K562 (cell line): ENCODE measurements at regions not wholly inside any gene's neighbourhood (a gene's known extent, or its start where the extent isn't known, plus 50 kb on each side); places are given as distances from the start of the nearest gene placed in this dataset.

ENCODE experiments used
- ATAC-seq: fragments of 200-7000 bp; cut with Tn5 transposase; 3 replicates; pipeline ENCODE4 v1.9.1; 2020; ENCODE audit warnings: moderate library complexity
- BruUV-seq: library from RNA; stranded (reverse); fragments of 400-500 nt; replicated peaks from 2 replicates; lab custom pipeline; 2021; lab: Mats Ljungman, UMichigan
- CTCF ChIA-PET: fragments of 300-600 bp; formaldehyde crosslinking; extraction: SDS; loops from one replicate; lab custom pipeline; 2021; ENCODE audit warnings: low intra/inter-chr PET ratio; lab: Yijun Ruan, JAX
- POLR2A ChIA-PET: fragments of 300-600, 350-650 bp; sonication (Branson Sonifier 250); formaldehyde crosslinking; extraction: SDS; loops from one replicate; lab custom pipeline; 2021; ENCODE audit warnings: antibody characterized with exemption, inconsistent platforms; lab: Yijun Ruan, JAX
- DNase-seq, 4 experiments: peaks; one replicate each; pipeline versions ENCODE4 v3.0.0 to v3.0.0-alpha.2; 2011 to 2018; ENCODE audit warnings: low spot score in 3 of 4, mixed read lengths in 3 of 4; ENCODE audit errors: extremely low read depth in 1 of 4
- FAIRE-seq: peaks from 2 replicates; lab custom pipeline; 2011; peaks lifted over from hg19 to GRCh38; lab: Jason Lieb, UNC
- H2AFZ ChIP-seq: 2 replicates; pipeline ENCODE4 v1.6.0; 2011; ENCODE audit warnings: low read depth, low read length, control low read depth, inconsistent platforms
- H3K27ac ChIP-seq: fragments of 200-600 bp; 3 replicates; pipeline ENCODE4 v1.8.0; 2011; ENCODE audit warnings: low read depth, mild to moderate bottlenecking, control low read depth, inconsistent platforms, low read length, moderate library complexity, mixed read lengths; ENCODE audit errors: extremely low read depth
- H3K27me3 ChIP-seq, 2 experiments: fragments of 300-600 bp in 1 of 2; 2 replicates in 1 of 2; 3 replicates in 1 of 2; pipeline versions ENCODE4 v1.6.0 to v1.8.0; 2011; ENCODE audit warnings: inconsistent platforms in 2 of 2, low read length in 2 of 2, mild to moderate bottlenecking in 1 of 2, mixed read lengths in 1 of 2, moderate library complexity in 1 of 2; ENCODE audit not compliant: control insufficient read depth in 2 of 2, insufficient read depth in 2 of 2
- H3K36me3 ChIP-seq: fragments of 300-600 bp; 3 replicates; pipeline ENCODE4 v1.8.0; 2011; ENCODE audit warnings: mild to moderate bottlenecking, low read length, inconsistent platforms; ENCODE audit not compliant: control insufficient read depth, insufficient read depth
- H3K4me1 ChIP-seq, 2 experiments: fragments of 200-600 bp in 1 of 2; replicated peaks in 1 of 2; 2 replicates in 1 of 2; 3 replicates in 1 of 2; pipeline versions ENCODE4 v1.5.1 to v1.8.0; 2011; ENCODE audit warnings: inconsistent platforms in 2 of 2, low read length in 2 of 2, mild to moderate bottlenecking in 1 of 2, mixed read lengths in 1 of 2, moderate library complexity in 1 of 2; ENCODE audit not compliant: control insufficient read depth in 2 of 2, insufficient read depth in 2 of 2
- H3K4me2 ChIP-seq: 2 replicates; pipeline ENCODE4 v1.6.1; 2011; ENCODE audit warnings: low read length, control low read depth, inconsistent platforms, mixed read lengths; ENCODE audit not compliant: insufficient read depth
- H3K4me3 ChIP-seq: fragments of 200-600 bp; sonication (generic), shearing (Covaris generic); 2 replicates; pipeline ENCODE4 v1.5.1; 2016; ENCODE audit warnings: control low read depth, inconsistent platforms
- H3K79me2 ChIP-seq: fragments of 200-600 bp; 3 replicates; pipeline ENCODE4 v1.8.0; 2011; ENCODE audit warnings: low read length, inconsistent platforms; ENCODE audit not compliant: control insufficient read depth, insufficient read depth
- H3K9ac ChIP-seq, 2 experiments: 2 replicates each; pipeline versions ENCODE4 v1.6.0 to v1.6.1; 2011; ENCODE audit warnings: low read depth in 2 of 2, low read length in 2 of 2, control low read depth in 1 of 2, inconsistent platforms in 1 of 2, mild to moderate bottlenecking in 1 of 2, mixed read lengths in 1 of 2; ENCODE audit not compliant: insufficient read depth in 1 of 2
- H3K9me1 ChIP-seq: one replicate; pipeline ENCODE4 v1.6.0; 2011; ENCODE audit warnings: inconsistent platforms, mild to moderate bottlenecking, low read length, moderate library complexity; ENCODE audit not compliant: control insufficient read depth, insufficient read depth
- H3K9me3 ChIP-seq: replicated peaks from 2 replicates; pipeline ENCODE4 v1.5.1; 2011; ENCODE audit warnings: low read depth, low read length, inconsistent platforms; ENCODE audit not compliant: control insufficient read depth, insufficient read depth
- H4K20me1 ChIP-seq: replicated peaks from 2 replicates; pipeline ENCODE4 v1.6.1; 2011; ENCODE audit warnings: low read length, inconsistent platforms, mixed read lengths; ENCODE audit not compliant: control insufficient read depth, insufficient read depth
- MAFG ChIP-seq: fragments of 450-650 bp; conservative IDR thresholded peaks from 2 replicates; pipeline ENCODE4 v1.6.1; 2016; ENCODE audit warnings: missing genetic modification characterization, missing compliant biosample characterization
- TCFL5 ChIP-seq: fragments of 250-450 bp; sonication (Bioruptor Pico); conservative IDR thresholded peaks from 2 replicates; pipeline ENCODE4 v1.6.1; 2021; ENCODE audit warnings: mild to moderate bottlenecking, moderate library complexity, matching md5 sums
- in situ Hi-C: fragments of 300-500 bp; cut with MboI; formaldehyde crosslinking; loops from 4 replicates; pipeline ENCODE4 v1.15.0; 2018; ENCODE audit warnings: inconsistent platforms, mixed read lengths
- intact Hi-C: fragments of 100-400 bp; cut with micrococcal nuclease; formaldehyde crosslinking; loops from 2 replicates; pipeline ENCODE4 v1.14.2; 2022
- TF ChIP-seq, protein P1 (sequence below): sonication (generic); formaldehyde crosslinking; IDR thresholded peaks from 2 replicates; pipeline ENCODE4 v1.8.1; 2023; ENCODE audit warnings: mild to moderate bottlenecking, missing genetic modification reagents
- TF ChIP-seq, protein P2 (sequence below): fragments of 450-650 bp; conservative IDR thresholded peaks from 2 replicates; pipeline ENCODE4 v1.6.1; 2016; ENCODE audit warnings: missing genetic modification characterization, low read depth, mild to moderate bottlenecking, missing compliant biosample characterization, moderate library complexity

DNA sequence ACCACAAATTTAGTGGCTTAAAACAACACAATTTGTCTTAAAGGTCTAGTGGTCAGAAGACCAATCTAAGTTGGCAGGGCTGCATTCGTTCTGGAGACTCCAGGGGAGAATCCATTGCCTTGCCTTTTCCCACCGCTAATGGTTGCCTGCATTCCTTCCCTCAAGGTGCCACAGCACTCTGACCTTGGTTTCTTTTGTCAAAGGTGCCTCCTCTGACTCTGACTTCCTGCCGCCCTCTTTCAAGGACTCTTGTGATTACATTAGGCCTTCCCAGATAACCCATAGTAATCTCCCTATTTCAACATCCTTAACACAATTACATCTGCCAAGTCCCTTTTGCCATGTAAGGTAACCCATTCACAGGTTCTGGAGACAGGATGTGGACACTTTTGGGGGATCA is 145.3 kb downstream of the S1PR1 start (continued):
- TF ChIP-seq, protein P1, sequence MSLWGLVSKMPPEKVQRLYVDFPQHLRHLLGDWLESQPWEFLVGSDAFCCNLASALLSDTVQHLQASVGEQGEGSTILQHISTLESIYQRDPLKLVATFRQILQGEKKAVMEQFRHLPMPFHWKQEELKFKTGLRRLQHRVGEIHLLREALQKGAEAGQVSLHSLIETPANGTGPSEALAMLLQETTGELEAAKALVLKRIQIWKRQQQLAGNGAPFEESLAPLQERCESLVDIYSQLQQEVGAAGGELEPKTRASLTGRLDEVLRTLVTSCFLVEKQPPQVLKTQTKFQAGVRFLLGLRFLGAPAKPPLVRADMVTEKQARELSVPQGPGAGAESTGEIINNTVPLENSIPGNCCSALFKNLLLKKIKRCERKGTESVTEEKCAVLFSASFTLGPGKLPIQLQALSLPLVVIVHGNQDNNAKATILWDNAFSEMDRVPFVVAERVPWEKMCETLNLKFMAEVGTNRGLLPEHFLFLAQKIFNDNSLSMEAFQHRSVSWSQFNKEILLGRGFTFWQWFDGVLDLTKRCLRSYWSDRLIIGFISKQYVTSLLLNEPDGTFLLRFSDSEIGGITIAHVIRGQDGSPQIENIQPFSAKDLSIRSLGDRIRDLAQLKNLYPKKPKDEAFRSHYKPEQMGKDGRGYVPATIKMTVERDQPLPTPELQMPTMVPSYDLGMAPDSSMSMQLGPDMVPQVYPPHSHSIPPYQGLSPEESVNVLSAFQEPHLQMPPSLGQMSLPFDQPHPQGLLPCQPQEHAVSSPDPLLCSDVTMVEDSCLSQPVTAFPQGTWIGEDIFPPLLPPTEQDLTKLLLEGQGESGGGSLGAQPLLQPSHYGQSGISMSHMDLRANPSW (CRISPR knock-in tag) = no peak
- no peak for TF ChIP-seq TCFL5

DNA sequence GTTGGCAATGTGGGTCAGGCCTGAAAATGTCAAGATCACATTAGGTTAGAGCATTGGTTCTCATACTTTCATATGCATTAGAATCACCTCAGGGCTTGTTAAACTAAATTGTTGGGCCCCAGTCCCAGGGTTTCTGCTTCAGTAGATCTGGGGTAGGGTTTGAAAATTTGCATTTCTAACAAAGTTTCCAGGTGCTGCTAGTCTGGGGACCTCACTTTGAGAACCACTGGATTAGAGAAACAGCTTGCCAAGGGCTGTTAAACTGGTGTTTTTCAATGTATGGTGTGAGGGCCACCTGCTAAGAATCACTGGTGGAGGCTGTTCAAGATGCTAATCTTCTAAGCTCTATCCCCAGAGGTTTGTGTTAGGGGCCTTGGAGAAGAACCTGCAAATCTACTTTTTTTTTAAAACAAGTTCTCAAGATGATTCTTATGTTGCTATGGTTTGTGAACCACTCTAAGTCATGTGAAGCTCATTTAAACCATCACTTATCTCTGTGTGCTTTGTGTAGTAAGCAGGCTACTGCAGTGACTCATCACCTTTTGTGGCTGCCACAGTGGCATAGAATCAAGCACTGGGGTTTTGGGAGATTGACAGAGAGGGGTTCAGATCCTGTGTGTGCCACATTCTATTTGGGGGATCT is 152.2 kb downstream of the S1PR1 start:
- Histone ChIP-seq H3K9me3 (no peaks in the 10 kb centered on the region), H3K9me1 (no peaks in the 10 kb centered on the region), H2AFZ (no peak overlapping the region), H3K4me2 (no peak overlapping the region), H3K27me3 (no peaks in the 10 kb centered on the region), H3K4me3 (no peak overlapping the region), H3K4me1 (no peaks in the 10 kb centered on the region), H3K9ac (no peak overlapping the region), H3K27ac (no peak overlapping the region), H4K20me1 (no peaks in the 10 kb centered on the region), H3K79me2 (no peaks in the 10 kb centered on the region), H3K36me3 (no peaks in the 10 kb centered on the region)
- no peak for ATAC-seq
- no peak for DNase-seq
- ChIA-PET POLR2A (interaction anchor here (0.8 kb wide), 1 partner anchor 30 kb away, joined by 3 read pairs; no protein-coding TSS in a partner anchor), CTCF (no interaction called here)
- in situ Hi-C loops (no loop called here), intact Hi-C loops (no loop called here)
- no TSS peak for BruUV-seq
- TF ChIP-seq, protein P2, sequence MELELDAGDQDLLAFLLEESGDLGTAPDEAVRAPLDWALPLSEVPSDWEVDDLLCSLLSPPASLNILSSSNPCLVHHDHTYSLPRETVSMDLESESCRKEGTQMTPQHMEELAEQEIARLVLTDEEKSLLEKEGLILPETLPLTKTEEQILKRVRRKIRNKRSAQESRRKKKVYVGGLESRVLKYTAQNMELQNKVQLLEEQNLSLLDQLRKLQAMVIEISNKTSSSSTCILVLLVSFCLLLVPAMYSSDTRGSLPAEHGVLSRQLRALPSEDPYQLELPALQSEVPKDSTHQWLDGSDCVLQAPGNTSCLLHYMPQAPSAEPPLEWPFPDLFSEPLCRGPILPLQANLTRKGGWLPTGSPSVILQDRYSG (tag) = no peak
- peak; percentile 39; the same call in 1 of the 2 replicates for TF ChIP-seq MAFG (tag)
- FAIRE-seq = no peak
